PFSK-1 (cell line): ENCODE measurements at regions not wholly inside any gene's neighbourhood (a gene's known extent, or its start where the extent isn't known, plus 50 kb on each side); places are given as distances from the start of the nearest gene placed in this dataset.

Experiments
- POLR2AphosphoS5 ChIP-seq: IDR thresholded peaks from 2 replicates; pipeline ENCODE4 v1.6.1; 2012; ENCODE audit warnings: low read depth, mild to moderate bottlenecking, control low read depth, low read length, moderate library complexity
- REST ChIP-seq, 2 experiments: IDR thresholded peaks; 2 replicates each; pipeline versions ENCODE4 v1.6.1 to v1.8.0; 2011 to 2012; ENCODE audit warnings: low read depth in 2 of 2, low read length in 2 of 2, control low read depth in 1 of 2, inconsistent platforms in 1 of 2, mild to moderate bottlenecking in 1 of 2, moderate library complexity in 1 of 2; ENCODE audit not compliant: insufficient read depth in 1 of 2
- TAF1 ChIP-seq: IDR thresholded peaks from 2 replicates; pipeline ENCODE4 v1.6.1; 2012; ENCODE audit warnings: low read length, control low read depth, borderline replicate concordance; ENCODE audit not compliant: insufficient read depth

GRCh38 chr7:51518646-51519045 lies 202.0 kb upstream of the COBL start:
- TF ChIP-seq TAF1 (no peak), POLR2AphosphoS5 (no peak), REST (IDR thresholded peaks at IDR 0.05; ENCODE audit: insufficient read depth in 1 of 2, low read depth in 2 of 2, low read length in 2 of 2) (no peak)
